PFSK-1 (cell line): ENCODE measurements at regions not wholly inside any gene's neighbourhood (a gene's known extent, or its start where the extent isn't known, plus 50 kb on each side); places are given as distances from the start of the nearest gene placed in this dataset.

ENCODE experiments used
- SIN3A ChIP-seq: IDR thresholded peaks from 2 replicates; pipeline ENCODE4 v1.6.1; 2012; ENCODE audit warnings: mild to moderate bottlenecking, low read length, moderate library complexity, borderline replicate concordance; ENCODE audit not compliant: insufficient read depth
- TF ChIP-seq, protein P1 (sequence below), 2 experiments: IDR thresholded peaks; 2 replicates each; pipeline versions ENCODE4 v1.6.1 to v1.8.0; 2011 to 2012; ENCODE audit warnings: low read depth in 2 of 2, low read length in 2 of 2, control low read depth in 1 of 2, inconsistent platforms in 1 of 2, mild to moderate bottlenecking in 1 of 2, moderate library complexity in 1 of 2; ENCODE audit not compliant: insufficient read depth in 1 of 2

DNA sequence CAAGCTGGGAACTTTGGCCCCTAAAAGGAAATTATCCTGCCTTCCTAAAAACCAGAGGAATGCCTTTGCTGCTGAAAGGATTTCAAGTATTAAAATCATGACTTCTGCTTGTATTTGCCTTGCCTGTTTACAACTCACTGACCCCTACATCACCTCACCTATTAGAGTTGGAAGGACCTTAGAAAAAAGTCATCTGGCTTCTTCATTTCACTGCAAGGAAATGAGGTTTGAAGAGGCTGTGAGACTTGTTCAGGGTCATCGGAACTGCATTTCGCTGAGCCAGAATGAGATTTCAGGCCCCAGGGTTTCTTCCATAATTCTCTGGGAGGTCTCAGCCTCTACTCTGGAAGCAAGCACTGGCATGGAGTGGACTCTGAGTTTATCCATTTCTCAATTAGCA, 304.1 kb downstream of the BUD13 start:
- no peak for TF ChIP-seq SIN3A
- TF ChIP-seq, protein P1, sequence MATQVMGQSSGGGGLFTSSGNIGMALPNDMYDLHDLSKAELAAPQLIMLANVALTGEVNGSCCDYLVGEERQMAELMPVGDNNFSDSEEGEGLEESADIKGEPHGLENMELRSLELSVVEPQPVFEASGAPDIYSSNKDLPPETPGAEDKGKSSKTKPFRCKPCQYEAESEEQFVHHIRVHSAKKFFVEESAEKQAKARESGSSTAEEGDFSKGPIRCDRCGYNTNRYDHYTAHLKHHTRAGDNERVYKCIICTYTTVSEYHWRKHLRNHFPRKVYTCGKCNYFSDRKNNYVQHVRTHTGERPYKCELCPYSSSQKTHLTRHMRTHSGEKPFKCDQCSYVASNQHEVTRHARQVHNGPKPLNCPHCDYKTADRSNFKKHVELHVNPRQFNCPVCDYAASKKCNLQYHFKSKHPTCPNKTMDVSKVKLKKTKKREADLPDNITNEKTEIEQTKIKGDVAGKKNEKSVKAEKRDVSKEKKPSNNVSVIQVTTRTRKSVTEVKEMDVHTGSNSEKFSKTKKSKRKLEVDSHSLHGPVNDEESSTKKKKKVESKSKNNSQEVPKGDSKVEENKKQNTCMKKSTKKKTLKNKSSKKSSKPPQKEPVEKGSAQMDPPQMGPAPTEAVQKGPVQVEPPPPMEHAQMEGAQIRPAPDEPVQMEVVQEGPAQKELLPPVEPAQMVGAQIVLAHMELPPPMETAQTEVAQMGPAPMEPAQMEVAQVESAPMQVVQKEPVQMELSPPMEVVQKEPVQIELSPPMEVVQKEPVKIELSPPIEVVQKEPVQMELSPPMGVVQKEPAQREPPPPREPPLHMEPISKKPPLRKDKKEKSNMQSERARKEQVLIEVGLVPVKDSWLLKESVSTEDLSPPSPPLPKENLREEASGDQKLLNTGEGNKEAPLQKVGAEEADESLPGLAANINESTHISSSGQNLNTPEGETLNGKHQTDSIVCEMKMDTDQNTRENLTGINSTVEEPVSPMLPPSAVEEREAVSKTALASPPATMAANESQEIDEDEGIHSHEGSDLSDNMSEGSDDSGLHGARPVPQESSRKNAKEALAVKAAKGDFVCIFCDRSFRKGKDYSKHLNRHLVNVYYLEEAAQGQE (IDR thresholded peaks at IDR 0.05; ENCODE audit: insufficient read depth in 1 of 2, low read depth in 2 of 2, low read length in 2 of 2) = no peak
